ENCODE measurements at regions not wholly inside any gene's neighbourhood (a gene's known extent, or its start where the extent isn't known, plus 50 kb on each side); places are given as distances from the start of the nearest gene placed in this dataset.

- no peaks in the 10 kb centered on the region for H3K9me2 ChIP-seq
- DNase-seq: no peak
- no peak overlapping the region for H3K9ac ChIP-seq
- H3K4me2 ChIP-seq: no peak overlapping the region
- H3K27ac ChIP-seq (ENCODE audit: low read depth in 2 of 2, low read length in 1 of 2): no peak overlapping the region
- ChIA-PET POLR2A (no interaction called here), CTCF (no interaction called here)
- TF ChIP-seq TAF1 (IDR thresholded peaks at IDR 0.05; ENCODE audit: borderline replicate concordance, low read depth, low read length) (no peak), GATA2 (CRISPR knock-in tag; IDR thresholded peaks at IDR 0.05) (no peak), NFIC (IDR thresholded peaks at IDR 0.05; ENCODE audit: borderline replicate concordance) (no peak), POLR2AphosphoS5 (IDR thresholded peaks at IDR 0.05; ENCODE audit: low read depth, low read length) (no peak), RAD21 (IDR thresholded peaks at IDR 0.05; ENCODE audit: low read length) (no peak), NRF1 (IDR thresholded peaks at IDR 0.05; ENCODE audit: low read depth, low read length) (no peak), GABPA (IDR thresholded peaks at IDR 0.05; ENCODE audit: low read depth) (no peak), RFX5 (IDR thresholded peaks at IDR 0.05; ENCODE audit: low read length) (no peak), EZH2phosphoT487 (IDR thresholded peaks at IDR 0.05; ENCODE audit: borderline replicate concordance, low read depth) (no peak), SMC3 (IDR thresholded peaks at IDR 0.05; ENCODE audit: low read depth, low read length) (no peak), YY1 (IDR thresholded peaks at IDR 0.05; ENCODE audit: low read depth) (no peak), EP300 (IDR thresholded peaks at IDR 0.05; ENCODE audit: borderline replicate concordance in 1 of 2, low read depth in 1 of 2, low read length in 1 of 2) (no peak), FOSL2 (IDR thresholded peaks at IDR 0.05; ENCODE audit: borderline replicate concordance, low read depth) (no peak)
- TF ChIP-seq, protein P1, sequence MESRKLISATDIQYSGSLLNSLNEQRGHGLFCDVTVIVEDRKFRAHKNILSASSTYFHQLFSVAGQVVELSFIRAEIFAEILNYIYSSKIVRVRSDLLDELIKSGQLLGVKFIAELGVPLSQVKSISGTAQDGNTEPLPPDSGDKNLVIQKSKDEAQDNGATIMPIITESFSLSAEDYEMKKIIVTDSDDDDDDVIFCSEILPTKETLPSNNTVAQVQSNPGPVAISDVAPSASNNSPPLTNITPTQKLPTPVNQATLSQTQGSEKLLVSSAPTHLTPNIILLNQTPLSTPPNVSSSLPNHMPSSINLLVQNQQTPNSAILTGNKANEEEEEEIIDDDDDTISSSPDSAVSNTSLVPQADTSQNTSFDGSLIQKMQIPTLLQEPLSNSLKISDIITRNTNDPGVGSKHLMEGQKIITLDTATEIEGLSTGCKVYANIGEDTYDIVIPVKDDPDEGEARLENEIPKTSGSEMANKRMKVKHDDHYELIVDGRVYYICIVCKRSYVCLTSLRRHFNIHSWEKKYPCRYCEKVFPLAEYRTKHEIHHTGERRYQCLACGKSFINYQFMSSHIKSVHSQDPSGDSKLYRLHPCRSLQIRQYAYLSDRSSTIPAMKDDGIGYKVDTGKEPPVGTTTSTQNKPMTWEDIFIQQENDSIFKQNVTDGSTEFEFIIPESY (IDR thresholded peaks at IDR 0.05; ENCODE audit: borderline replicate concordance, low read depth): no peak
- TF ChIP-seq, protein P2, sequence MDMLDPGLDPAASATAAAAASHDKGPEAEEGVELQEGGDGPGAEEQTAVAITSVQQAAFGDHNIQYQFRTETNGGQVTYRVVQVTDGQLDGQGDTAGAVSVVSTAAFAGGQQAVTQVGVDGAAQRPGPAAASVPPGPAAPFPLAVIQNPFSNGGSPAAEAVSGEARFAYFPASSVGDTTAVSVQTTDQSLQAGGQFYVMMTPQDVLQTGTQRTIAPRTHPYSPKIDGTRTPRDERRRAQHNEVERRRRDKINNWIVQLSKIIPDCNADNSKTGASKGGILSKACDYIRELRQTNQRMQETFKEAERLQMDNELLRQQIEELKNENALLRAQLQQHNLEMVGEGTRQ (IDR thresholded peaks at IDR 0.05; ENCODE audit: borderline replicate concordance, low read depth, low read length): no peak
- no peaks in the 10 kb centered on the region for H3K27me3 ChIP-seq (ENCODE audit: insufficient read depth)
- H3K4me3 ChIP-seq (ENCODE audit: low read depth in 2 of 2, low read length in 1 of 2): no peak overlapping the region
- H3K79me2 ChIP-seq (ENCODE audit: insufficient read depth): no peaks in the 10 kb centered on the region
- no peak overlapping the region for H2AFZ ChIP-seq (ENCODE audit: low read depth)
- H3K9me3 ChIP-seq: 0 out of 2 replicates have a peak, but pooled peaks cover 5% of the 10 kb centered on the region
- H4K20me1 ChIP-seq (ENCODE audit: insufficient read depth): no peaks in the 10 kb centered on the region
- WGBS (ENCODE audit: low lambda C conversion rate): 5% methylated on average over 8 of the region's 8 CpGs
- H3K36me3 ChIP-seq (replicated peaks in 1 of 2; ENCODE audit: control insufficient read depth in 1 of 2, insufficient read depth in 2 of 2, low read length in 1 of 2): no peaks in the 10 kb centered on the region
- H3F3A ChIP-seq (replicated peaks; ENCODE audit: insufficient read depth): no peaks in the 10 kb centered on the region
- H3K4me1 ChIP-seq (ENCODE audit: control insufficient read depth in 1 of 2, insufficient read depth in 2 of 2, low read depth in 1 of 2, low read length in 1 of 2): no peaks in the 10 kb centered on the region; a peak in 1 of 4 replicates
Observed at GRCh38 chrX:5810636-5811035, 418.0 kb downstream of the NLGN4X start.

DNA sequence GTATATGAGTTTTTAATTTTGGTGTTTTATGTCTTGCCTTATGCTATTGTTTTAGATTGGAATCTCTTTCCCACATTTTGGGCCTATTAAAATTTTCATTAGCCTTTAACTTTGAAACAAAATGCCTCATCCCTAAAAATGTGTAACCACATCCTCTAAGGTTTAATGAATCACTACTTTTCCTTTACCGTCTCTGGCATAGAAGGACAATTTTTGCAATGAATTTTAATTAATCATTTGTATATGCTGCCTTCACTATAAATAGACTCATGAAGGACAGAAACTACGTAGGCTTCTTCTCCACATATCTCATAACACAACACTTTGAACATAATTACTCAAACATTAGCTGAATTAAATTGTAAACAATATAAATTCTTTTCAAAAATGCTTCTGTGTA, 421.5 kb downstream of the NLGN4X start:
- H3K4me3 ChIP-seq (ENCODE audit: low read depth in 2 of 2, low read length in 1 of 2): no peak overlapping the region
- H3K9me3 ChIP-seq: no peaks in the 10 kb centered on the region
- POLR2A ChIA-PET: no interaction called here
- H3K9me2 ChIP-seq: no peaks in the 10 kb centered on the region
- no peak overlapping the region for H2AFZ ChIP-seq (ENCODE audit: low read depth)
- H3K4me1 ChIP-seq (ENCODE audit: control insufficient read depth in 1 of 2, insufficient read depth in 2 of 2, low read depth in 1 of 2, low read length in 1 of 2): no peaks in the 10 kb centered on the region; a peak in 1 of 4 replicates
- no peak overlapping the region for H3K27ac ChIP-seq (ENCODE audit: low read depth in 2 of 2, low read length in 1 of 2)
- TF ChIP-seq POLR2AphosphoS5 (IDR thresholded peaks at IDR 0.05; ENCODE audit: low read depth, low read length) (no peak), EP300 (IDR thresholded peaks at IDR 0.05; ENCODE audit: borderline replicate concordance in 1 of 2, low read depth in 1 of 2, low read length in 1 of 2) (no peak), MAX (IDR thresholded peaks at IDR 0.05; ENCODE audit: low read depth) (no peak), ELF1 (IDR thresholded peaks at IDR 0.05) (no peak), CHD2 (IDR thresholded peaks at IDR 0.05; ENCODE audit: low read length, partially characterized antibody) (no peak), GATA2 (CRISPR knock-in tag; IDR thresholded peaks at IDR 0.05) (no peak), EZH2phosphoT487 (IDR thresholded peaks at IDR 0.05; ENCODE audit: borderline replicate concordance, low read depth) (no peak), TAF1 (IDR thresholded peaks at IDR 0.05; ENCODE audit: borderline replicate concordance, low read depth, low read length) (no peak), MXI1 (IDR thresholded peaks at IDR 0.05; ENCODE audit: low read depth, low read length) (no peak), JUND (IDR thresholded peaks at IDR 0.05) (no peak), RCOR1 (IDR thresholded peaks at IDR 0.05; ENCODE audit: low read length) (no peak)
- TF ChIP-seq, protein P2 (IDR thresholded peaks at IDR 0.05; ENCODE audit: borderline replicate concordance, low read depth, low read length): no peak
- H3K9ac ChIP-seq: no peak overlapping the region
- no peaks in the 10 kb centered on the region for H3K79me2 ChIP-seq (ENCODE audit: insufficient read depth)
- H4K20me1 ChIP-seq (ENCODE audit: insufficient read depth): no peaks in the 10 kb centered on the region
- 20% methylated on average over 2 of the region's 2 CpGs for WGBS (ENCODE audit: low lambda C conversion rate)
- H3K27me3 ChIP-seq (ENCODE audit: insufficient read depth): no peaks in the 10 kb centered on the region
- no peak overlapping the region for H3K4me2 ChIP-seq
- no peaks in the 10 kb centered on the region for H3F3A ChIP-seq (replicated peaks; ENCODE audit: insufficient read depth)
- CTCF ChIA-PET: no interaction called here
- DNase-seq: no peak
- H3K36me3 ChIP-seq (replicated peaks in 1 of 2; ENCODE audit: control insufficient read depth in 1 of 2, insufficient read depth in 2 of 2, low read length in 1 of 2): no peaks in the 10 kb centered on the region

All from SK-N-SH (cell line).